ENCODE measurements at regions not wholly inside any gene's neighbourhood (a gene's known extent, or its start where the extent isn't known, plus 50 kb on each side); places are given as distances from the start of the nearest gene placed in this dataset.
A peak's percentile ranks its signal among the peaks of the same experiment; 100 is the strongest.

- DNase-seq (ENCODE audit: low read depth), result no peak
- H3K4me3 ChIP-seq (ENCODE audit: control insufficient read depth, low read depth, low read length), result no peak overlapping the region
- TF ChIP-seq CTCF (IDR thresholded peaks at IDR 0.05; ENCODE audit: control insufficient read depth, insufficient read depth, low read depth, low read length, missing control alignments), result no peak
Observed at GRCh38 chr10:52540479-52540984, 226.5 kb downstream of the DKK1 start.

GRCh38 chr10:52541006-52541473 is 227.0 kb downstream of the DKK1 start:
- no peak for TF ChIP-seq CTCF (IDR thresholded peaks at IDR 0.05; ENCODE audit: control insufficient read depth, insufficient read depth, low read depth, low read length, missing control alignments)
- no peak overlapping the region for H3K4me3 ChIP-seq (ENCODE audit: control insufficient read depth, low read depth, low read length)
- DNase-seq (ENCODE audit: low read depth), result peak; percentile 85

- no peak overlapping the region for H3K4me3 ChIP-seq (ENCODE audit: control insufficient read depth, low read depth, low read length)
- DNase-seq (ENCODE audit: low read depth), result no peak
- no peak for TF ChIP-seq CTCF (IDR thresholded peaks at IDR 0.05; ENCODE audit: control insufficient read depth, insufficient read depth, low read depth, low read length, missing control alignments)
Observed at GRCh38 chr10:52542906-52543305, 228.8 kb downstream of the DKK1 start.

- no peak for TF ChIP-seq CTCF (IDR thresholded peaks at IDR 0.05; ENCODE audit: control insufficient read depth, insufficient read depth, low read depth, low read length, missing control alignments)
- no peak overlapping the region for H3K4me3 ChIP-seq (ENCODE audit: control insufficient read depth, low read depth, low read length)
- peak; percentile 63 for DNase-seq (ENCODE audit: low read depth)
Observed at GRCh38 chr10:52551046-52551445, 221.5 kb downstream of the MBL2 start.

- no peak for TF ChIP-seq CTCF (IDR thresholded peaks at IDR 0.05; ENCODE audit: control insufficient read depth, insufficient read depth, low read depth, low read length, missing control alignments)
- H3K4me3 ChIP-seq (ENCODE audit: control insufficient read depth, low read depth, low read length), result no peak overlapping the region
- no peak for DNase-seq (ENCODE audit: low read depth)
Observed at GRCh38 chr10:52558090-52558489, 214.5 kb downstream of the MBL2 start.

GRCh38 chr10:52561322-52561721 is 211.3 kb downstream of the MBL2 start:
- DNase-seq (ENCODE audit: low read depth), result no peak
- TF ChIP-seq CTCF (IDR thresholded peaks at IDR 0.05; ENCODE audit: control insufficient read depth, insufficient read depth, low read depth, low read length, missing control alignments), result no peak
- H3K4me3 ChIP-seq (ENCODE audit: control insufficient read depth, low read depth, low read length), result no peak overlapping the region

- no peak overlapping the region for H3K4me3 ChIP-seq (ENCODE audit: control insufficient read depth, low read depth, low read length)
- no peak for DNase-seq (ENCODE audit: low read depth)
- TF ChIP-seq CTCF (IDR thresholded peaks at IDR 0.05; ENCODE audit: control insufficient read depth, insufficient read depth, low read depth, low read length, missing control alignments), result no peak
Observed at GRCh38 chr10:52563360-52563759, 209.2 kb downstream of the MBL2 start.
